Kidney (tissue), 13 donors: ENCODE measurements at regions not wholly inside any gene's neighbourhood (a gene's known extent, or its start where the extent isn't known, plus 50 kb on each side); places are given as distances from the start of the nearest gene placed in this dataset.
A peak's percentile ranks its signal among the peaks of the same experiment; 100 is the strongest.

ENCODE experiments used
- DNase-seq, 5 donors: peaks; one replicate each; pipeline ENCODE4 v3.0.0-alpha.2; 2013 to 2020
- FAIRE-seq: peaks from 2 replicates; lab custom pipeline; 2012; peaks lifted over from hg19 to GRCh38; lab: Jason Lieb, UNC
- H3K27ac ChIP-seq, 2 donors: one replicate each; pipeline ENCODE4 v1.7.0; 2013; ENCODE audit warnings: low read depth in 2 of 2, low read length in 2 of 2, inconsistent platforms in 1 of 2
- H3K27me3 ChIP-seq: one replicate; pipeline ENCODE4 v1.7.1; 2013; ENCODE audit warnings: low read length, inconsistent platforms; ENCODE audit not compliant: control insufficient read depth, insufficient read depth
- H3K36me3 ChIP-seq, 3 donors: one replicate each; pipeline versions ENCODE4 v1.7.0 to v1.7.1; 2013; ENCODE audit warnings: low read length in 3 of 3, control low read depth in 1 of 3, inconsistent platforms in 1 of 3; ENCODE audit not compliant: insufficient read depth in 3 of 3, control insufficient read depth in 2 of 3
- H3K4me1 ChIP-seq, 3 donors: one replicate each; pipeline versions ENCODE4 v1.7.0 to v1.7.1; 2013; ENCODE audit warnings: low read length in 3 of 3, inconsistent platforms in 1 of 3, low read depth in 1 of 3; ENCODE audit not compliant: control insufficient read depth in 2 of 3, insufficient read depth in 2 of 3
- H3K4me3 ChIP-seq, 3 donors: one replicate each; pipeline versions ENCODE4 v1.7.0 to v1.8.1; 2013; ENCODE audit warnings: low read length in 3 of 3, control low read depth in 1 of 3, inconsistent platforms in 1 of 3
- H3K9ac ChIP-seq, 3 donors: one replicate each; pipeline versions ENCODE4 v1.7.0 to v1.7.1; 2013; ENCODE audit warnings: low read length in 3 of 3, control low read depth in 1 of 3, inconsistent platforms in 1 of 3
- H3K9me3 ChIP-seq, 3 donors: one replicate each; pipeline versions ENCODE4 v1.7.0 to v1.7.1; 2013; ENCODE audit warnings: low read length in 3 of 3, control low read depth in 1 of 3, inconsistent platforms in 1 of 3; ENCODE audit not compliant: control insufficient read depth in 2 of 3, insufficient read depth in 1 of 3
- intact Hi-C: fragments of 100-400 bp; cut with DNase I; formaldehyde crosslinking; loops from one replicate; pipeline ENCODE4 v1.11.1; 2022
- TF ChIP-seq, protein P1 (sequence below): IDR thresholded peaks from 3 replicates; pipeline ENCODE4 v1.5.1; 2012; ENCODE audit warnings: mild to moderate bottlenecking, moderate library complexity, borderline replicate concordance; ENCODE audit not compliant: insufficient read depth; ENCODE audit errors: extremely low read depth
- donor health status: control.
- donor health status: control.
- donor health status: control.
- donor health status: control.
- donor health status: control.
- donor health status: DM: yes; HTN: yes; CAD: no.
- donor health status: Normal renal cell carcinoma (clear cell type).

DNA sequence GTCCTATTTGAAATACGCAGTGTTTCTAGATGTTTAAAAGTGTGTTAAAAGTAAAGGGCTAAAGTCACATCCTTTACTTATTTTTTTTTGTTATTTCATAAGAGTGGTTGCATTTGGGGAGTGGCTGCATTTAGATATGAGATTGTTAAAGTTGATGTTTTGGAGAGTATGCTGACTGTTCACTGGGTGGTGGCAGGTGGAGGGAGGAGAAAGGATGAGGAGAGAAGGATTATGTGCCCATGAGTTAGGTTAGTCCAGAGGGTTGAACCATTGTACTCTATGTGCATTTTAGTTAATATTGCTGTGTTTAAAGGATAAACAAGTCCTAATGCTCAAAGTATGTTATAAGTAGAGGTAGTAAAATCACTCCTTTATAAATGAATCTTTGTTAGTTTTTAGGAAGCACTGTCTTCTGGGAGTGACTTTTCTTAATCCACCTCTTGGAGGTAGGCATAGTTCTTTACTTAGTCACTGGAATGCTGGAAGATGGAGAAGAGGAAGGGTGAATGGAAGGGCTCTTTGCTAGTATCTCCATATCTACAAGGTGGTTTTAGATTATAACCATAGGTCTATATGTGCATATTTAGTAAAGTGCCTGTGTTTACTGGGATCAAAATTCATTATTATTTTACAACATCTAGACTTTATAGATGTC lies 332.3 kb downstream of the NPR3 start:
- DNase-seq (no peak), FAIRE-seq (no peak)
- Histone ChIP-seq H3K9me3 (peaks cover 0 to 15% (median 0%) of the 10 kb centered on the region in 3 donors), H3K9ac (no peak overlapping the region), H3K36me3 (no peaks in the 10 kb centered on the region), H3K27ac (no peak overlapping the region), H3K27me3 (no peaks in the 10 kb centered on the region), H3K4me1 (no peaks in the 10 kb centered on the region), H3K4me3 (no peak overlapping the region)
- TF ChIP-seq, protein P1, sequence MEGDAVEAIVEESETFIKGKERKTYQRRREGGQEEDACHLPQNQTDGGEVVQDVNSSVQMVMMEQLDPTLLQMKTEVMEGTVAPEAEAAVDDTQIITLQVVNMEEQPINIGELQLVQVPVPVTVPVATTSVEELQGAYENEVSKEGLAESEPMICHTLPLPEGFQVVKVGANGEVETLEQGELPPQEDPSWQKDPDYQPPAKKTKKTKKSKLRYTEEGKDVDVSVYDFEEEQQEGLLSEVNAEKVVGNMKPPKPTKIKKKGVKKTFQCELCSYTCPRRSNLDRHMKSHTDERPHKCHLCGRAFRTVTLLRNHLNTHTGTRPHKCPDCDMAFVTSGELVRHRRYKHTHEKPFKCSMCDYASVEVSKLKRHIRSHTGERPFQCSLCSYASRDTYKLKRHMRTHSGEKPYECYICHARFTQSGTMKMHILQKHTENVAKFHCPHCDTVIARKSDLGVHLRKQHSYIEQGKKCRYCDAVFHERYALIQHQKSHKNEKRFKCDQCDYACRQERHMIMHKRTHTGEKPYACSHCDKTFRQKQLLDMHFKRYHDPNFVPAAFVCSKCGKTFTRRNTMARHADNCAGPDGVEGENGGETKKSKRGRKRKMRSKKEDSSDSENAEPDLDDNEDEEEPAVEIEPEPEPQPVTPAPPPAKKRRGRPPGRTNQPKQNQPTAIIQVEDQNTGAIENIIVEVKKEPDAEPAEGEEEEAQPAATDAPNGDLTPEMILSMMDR = no peak
- intact Hi-C loops = no loop called here

DNA sequence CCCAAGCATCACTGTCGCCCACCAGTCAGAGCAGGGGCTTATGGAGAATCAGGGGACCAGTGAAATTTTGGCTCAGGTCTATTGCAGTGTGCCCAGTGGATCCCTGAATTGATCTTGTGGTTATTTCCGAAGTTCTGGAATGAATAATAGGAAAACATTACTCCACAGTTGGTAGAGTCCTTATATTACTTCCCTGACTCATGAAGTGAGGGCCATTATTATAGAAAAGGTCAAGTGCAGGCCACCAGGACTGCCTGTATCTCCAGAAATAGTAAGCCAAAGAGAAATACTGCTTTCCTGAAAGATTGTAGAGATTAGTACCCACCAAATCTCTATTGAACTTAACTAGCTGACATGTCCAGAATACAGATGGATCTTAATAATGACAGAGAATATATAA lies 335.0 kb downstream of the NPR3 start:
- no peaks in the 10 kb centered on the region for H3K36me3 ChIP-seq
- no peak overlapping the region for H3K27ac ChIP-seq
- intact Hi-C loops = no loop called here
- DNase-seq = no peak
- TF ChIP-seq, protein P1 = no peak
- FAIRE-seq = no peak
- no peaks in the 10 kb centered on the region for H3K4me1 ChIP-seq
- H3K4me3 ChIP-seq = no peak overlapping the region
- H3K9me3 ChIP-seq = peaks cover 0 to 4% (median 0%) of the 10 kb centered on the region in 3 donors
- H3K9ac ChIP-seq = no peak overlapping the region
- H3K27me3 ChIP-seq = no peaks in the 10 kb centered on the region

DNA sequence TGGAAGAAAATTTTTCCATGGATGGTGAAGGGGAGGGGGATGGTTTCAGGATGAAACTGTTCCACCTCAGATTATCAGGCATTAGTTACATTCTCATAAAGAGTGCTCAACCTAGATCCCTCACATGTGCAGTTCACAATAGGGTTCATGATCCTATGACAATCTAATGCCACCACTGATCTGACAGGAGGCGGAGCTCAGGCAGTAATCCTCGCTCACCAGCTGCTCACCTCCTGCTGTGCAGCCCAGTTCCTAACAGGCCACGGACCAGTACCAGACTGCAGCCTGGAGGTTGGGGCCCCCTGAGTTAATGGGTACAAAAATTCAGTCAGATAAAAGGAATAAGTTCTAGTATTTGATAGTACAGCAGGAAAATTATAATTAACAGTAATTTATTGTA lies 337.2 kb downstream of the NPR3 start:
- intact Hi-C loops = no loop called here
- Histone ChIP-seq H3K4me1 (no peaks in the 10 kb centered on the region), H3K4me3 (no peak overlapping the region), H3K27ac (no peak overlapping the region), H3K36me3 (no peaks in the 10 kb centered on the region), H3K9ac (no peak overlapping the region), H3K9me3 (no peaks in the 10 kb centered on the region), H3K27me3 (no peaks in the 10 kb centered on the region)
- TF ChIP-seq, protein P1 = no peak
- no peak for FAIRE-seq
- peak in 1 of 5 donors; percentile 45 for DNase-seq

DNA sequence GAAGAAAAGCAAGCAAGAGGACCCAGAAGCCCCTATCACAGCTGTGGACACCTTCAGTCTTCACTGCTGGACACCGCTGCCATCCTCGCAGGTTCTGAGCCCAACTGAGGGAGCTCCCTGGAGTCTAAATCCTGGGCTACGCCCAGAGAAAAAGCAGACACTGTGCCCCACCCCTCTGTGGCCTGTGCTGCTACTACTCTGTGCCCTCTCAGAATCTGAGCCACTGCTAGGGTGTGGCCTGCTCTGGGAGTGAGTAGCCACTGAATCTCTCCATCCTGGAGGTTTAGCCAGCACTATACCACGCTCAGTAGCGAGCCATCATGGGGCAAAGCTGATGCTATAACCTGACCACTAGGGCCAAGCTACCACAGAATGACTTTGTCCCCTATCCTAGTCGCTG lies 338.2 kb downstream of the NPR3 start:
- TF ChIP-seq, protein P1 = no peak
- Histone ChIP-seq H3K9me3 (peaks cover 0 to 3% (median 0%) of the 10 kb centered on the region in 3 donors), H3K4me1 (no peaks in the 10 kb centered on the region), H3K27me3 (no peaks in the 10 kb centered on the region), H3K36me3 (no peaks in the 10 kb centered on the region), H3K9ac (no peak overlapping the region), H3K4me3 (no peak overlapping the region), H3K27ac (no peak overlapping the region)
- FAIRE-seq = no peak
- peak in 1 of 5 donors; percentile 56 for DNase-seq
- intact Hi-C loops = no loop called here
